GM13976 (cell line): ENCODE measurements at regions not wholly inside any gene's neighbourhood (a gene's known extent, or its start where the extent isn't known, plus 50 kb on each side); places are given as distances from the start of the nearest gene placed in this dataset.
"Not testable (repeated sequence)": the region's sequence is repeated elsewhere in the genome, so short reads cannot be mapped to it uniquely, and the experiment has no call there.

ENCODE experiments used
- DNase-seq: peaks from one replicate; pipeline ENCODE4 v3.0.0; 2012; ENCODE audit warnings: low spot score
- in situ Hi-C: fragments of 300-500 bp; cut with MboI; formaldehyde crosslinking; loops from one replicate; pipeline ENCODE4 v1.12.0; 2022; ENCODE audit warnings: low sequenced_read_pairs, mixed read lengths, inconsistent platforms; ENCODE audit not compliant: unreplicated experiment
- TF ChIP-seq, protein P1 (sequence below): IDR thresholded peaks from 2 replicates; pipeline ENCODE4 v1.5.1; 2012; ENCODE audit warnings: borderline replicate concordance, mild to moderate bottlenecking; ENCODE audit not compliant: insufficient read depth; ENCODE audit errors: extremely low read depth, missing control alignments, control extremely low read depth

DNA sequence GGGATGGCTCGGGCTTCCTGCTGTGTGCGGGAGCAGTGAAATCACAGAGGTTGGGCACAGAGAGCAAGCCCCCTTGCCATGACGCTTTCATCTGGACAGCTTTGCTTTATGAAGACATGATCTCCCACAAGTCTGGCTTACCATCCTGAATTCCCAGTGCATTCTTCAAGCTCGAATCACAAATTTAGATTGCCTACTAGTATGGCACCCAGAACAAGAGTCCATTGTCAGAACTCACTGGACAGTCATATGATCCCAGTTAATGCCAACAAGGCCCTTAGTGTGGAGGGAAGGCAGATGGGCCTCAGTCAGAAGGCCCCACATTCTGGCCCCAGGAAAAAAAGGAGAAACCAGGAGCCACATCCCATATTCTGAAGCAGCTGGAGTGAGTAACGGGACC, 147.3 kb upstream of the FOXQ1 start:
- in situ Hi-C loops: no loop called here
- DNase-seq: no peak
- TF ChIP-seq, protein P1, sequence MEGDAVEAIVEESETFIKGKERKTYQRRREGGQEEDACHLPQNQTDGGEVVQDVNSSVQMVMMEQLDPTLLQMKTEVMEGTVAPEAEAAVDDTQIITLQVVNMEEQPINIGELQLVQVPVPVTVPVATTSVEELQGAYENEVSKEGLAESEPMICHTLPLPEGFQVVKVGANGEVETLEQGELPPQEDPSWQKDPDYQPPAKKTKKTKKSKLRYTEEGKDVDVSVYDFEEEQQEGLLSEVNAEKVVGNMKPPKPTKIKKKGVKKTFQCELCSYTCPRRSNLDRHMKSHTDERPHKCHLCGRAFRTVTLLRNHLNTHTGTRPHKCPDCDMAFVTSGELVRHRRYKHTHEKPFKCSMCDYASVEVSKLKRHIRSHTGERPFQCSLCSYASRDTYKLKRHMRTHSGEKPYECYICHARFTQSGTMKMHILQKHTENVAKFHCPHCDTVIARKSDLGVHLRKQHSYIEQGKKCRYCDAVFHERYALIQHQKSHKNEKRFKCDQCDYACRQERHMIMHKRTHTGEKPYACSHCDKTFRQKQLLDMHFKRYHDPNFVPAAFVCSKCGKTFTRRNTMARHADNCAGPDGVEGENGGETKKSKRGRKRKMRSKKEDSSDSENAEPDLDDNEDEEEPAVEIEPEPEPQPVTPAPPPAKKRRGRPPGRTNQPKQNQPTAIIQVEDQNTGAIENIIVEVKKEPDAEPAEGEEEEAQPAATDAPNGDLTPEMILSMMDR: no peak

DNA sequence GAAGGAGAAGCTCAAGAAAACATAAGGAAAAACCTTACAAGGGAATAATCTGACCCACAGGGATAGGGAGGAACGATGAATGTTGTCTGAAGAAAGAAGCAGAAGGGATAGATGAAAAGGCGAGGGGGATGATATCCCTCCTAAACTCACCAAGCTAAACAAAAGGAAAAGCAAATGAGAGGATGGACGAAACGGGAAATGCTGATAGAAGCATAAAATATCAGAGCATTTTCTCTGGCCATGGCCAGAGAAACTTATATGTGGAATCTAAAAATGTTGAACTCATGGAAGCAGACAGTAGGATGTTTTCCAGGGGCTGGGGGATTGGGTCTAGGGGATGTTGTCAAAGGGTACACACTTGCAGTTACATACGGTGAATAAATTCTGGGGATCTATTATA, 148.4 kb upstream of the FOXQ1 start:
- no peak for DNase-seq
- in situ Hi-C loops: no loop called here
- TF ChIP-seq, protein P1: no peak

DNA sequence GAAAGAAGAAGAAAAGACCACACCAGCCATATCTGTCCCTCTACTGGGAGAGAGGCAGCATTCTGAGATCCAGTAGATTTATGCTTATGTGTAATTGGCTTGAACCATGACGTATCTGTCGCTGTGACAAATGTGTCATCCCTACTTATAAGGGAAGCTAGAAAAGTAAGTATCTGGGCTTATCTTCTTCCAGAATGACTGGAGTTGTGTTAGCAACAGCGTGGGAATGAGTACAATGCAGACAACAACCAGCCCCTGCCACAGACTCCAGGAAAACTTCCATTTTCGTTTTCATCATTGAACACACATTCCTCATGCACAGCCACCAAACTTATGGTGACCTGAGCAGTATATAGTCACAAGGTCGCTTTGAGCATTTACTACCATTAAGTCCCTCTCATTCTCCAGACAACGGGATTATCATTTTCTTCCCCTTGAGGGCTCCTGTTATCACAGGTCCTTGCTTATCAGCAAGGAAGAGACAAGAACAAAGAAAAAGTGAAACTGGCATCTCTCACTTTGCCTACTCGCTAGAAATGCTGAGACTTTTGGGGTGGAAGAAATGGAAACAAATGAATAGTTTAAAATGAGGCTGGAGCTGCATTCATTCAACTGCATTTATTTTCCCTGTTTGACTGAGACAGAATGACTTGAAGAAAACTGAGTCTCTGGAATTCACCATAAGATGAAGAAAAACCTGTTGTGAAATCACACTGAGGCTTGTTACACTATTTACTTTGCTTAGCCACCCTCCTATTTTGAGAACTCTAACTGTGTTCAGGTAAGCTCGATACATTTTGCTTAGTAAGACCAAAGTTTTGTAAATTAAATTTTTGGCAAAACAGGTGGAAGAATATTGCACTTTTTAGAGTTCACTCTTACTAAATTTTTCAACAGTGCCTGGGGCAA, 149.3 kb upstream of the FOXQ1 start:
- TF ChIP-seq, protein P1: no peak
- in situ Hi-C loops: no loop called here
- no peak for DNase-seq

DNA sequence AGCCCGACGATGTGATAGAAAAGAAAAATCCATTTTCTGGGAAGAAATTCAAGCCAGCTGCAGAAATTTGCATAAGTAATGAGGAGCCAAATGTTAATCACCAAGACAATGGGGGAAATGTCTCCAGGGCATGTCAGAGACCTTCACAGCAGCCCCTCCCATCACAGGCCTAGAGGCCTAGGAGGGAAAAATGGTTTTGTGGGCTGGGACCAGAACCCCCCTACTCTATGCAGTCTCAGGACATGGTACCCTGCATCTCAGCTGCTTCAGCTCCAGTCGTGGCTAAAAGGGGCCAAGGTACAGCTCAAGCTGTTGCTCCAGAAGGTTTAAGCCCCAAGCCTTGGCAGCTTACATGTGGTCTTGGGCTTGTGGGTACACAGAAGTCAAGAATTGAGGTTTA, 155.5 kb upstream of the FOXQ1 start:
- in situ Hi-C loops: not testable (repeated sequence)

DNA sequence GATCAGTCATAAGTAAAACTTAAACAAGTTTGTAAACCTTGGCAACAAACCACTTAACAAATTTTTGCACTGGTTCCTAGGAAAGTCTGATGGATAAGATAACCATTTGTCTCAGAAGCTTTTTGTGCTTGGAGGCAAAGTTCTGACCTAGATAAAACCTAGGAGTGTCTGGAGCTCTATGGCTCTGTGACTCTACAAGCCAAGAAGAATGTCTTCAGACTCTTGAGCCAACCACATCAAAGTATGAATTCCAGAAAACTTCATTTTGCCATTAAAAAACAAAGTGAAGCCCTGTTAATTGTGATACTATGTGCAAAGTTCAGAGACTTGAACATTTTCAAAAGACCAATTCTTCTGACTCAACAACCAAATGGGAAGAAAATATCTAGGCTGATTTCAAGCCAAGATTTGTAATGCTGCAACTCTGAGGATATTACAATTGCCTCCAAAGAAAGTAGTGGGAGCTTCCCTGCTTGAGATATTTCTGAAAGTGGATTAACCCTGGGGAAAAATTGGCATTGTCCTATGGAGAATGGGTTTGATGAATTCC, 158.1 kb upstream of the FOXQ1 start:
- no peak for DNase-seq
- TF ChIP-seq, protein P1: no peak
- in situ Hi-C loops: no loop called here

More for the DNA sequence above, 155.5 kb upstream of the FOXQ1 start:
- DNase-seq: not testable (repeated sequence)

DNA sequence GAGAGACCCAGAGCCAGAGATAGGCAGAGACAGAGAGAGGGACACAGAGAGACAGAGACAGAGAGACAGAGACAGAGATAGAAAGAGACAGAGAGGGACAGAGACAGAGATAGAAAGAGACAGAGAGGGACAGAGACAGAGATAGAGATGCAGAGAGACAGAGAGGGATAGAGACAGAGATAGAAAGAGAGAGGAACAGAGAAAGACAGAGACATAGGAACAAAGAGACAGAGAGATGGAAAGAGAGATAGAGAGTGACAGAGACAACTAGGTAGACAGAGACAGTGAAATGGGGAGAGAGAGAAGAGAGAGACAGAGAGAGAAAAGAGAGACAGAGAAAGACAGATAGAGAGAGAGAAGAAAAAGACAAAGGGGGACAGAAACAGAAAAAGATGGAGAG, 165.4 kb upstream of the FOXQ1 start:
- DNase-seq: no peak
- TF ChIP-seq, protein P1: no peak
- in situ Hi-C loops: no loop called here

DNA sequence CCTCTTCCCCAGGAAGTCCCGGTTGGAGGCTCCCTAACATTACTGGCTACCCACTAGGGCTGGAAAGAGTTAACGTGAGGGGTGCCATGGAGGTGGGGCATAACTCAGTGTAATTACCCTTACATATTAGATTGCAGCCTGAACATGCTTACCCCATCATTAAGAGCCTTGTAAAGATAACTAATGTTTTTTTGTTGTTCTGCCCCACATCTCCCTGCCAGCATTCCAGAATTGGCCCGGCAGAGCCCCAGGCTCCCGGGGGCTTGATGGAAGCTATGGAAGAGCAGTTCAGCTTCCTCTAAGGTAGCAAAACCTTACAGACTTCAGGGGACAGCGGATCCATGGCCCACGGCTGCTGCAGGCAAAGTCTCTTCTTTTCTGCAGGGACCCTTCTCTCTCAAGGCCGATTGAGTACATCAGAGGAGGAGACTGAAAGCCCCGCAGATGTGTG, 166.1 kb upstream of the FOXQ1 start:
- TF ChIP-seq, protein P1: no peak
- in situ Hi-C loops: no loop called here
- DNase-seq: no peak
